MCF 10A (cell line): ENCODE measurements at regions not wholly inside any gene's neighbourhood (a gene's known extent, or its start where the extent isn't known, plus 50 kb on each side); places are given as distances from the start of the nearest gene placed in this dataset.
"Not testable (repeated sequence)": the region's sequence is repeated elsewhere in the genome, so short reads cannot be mapped to it uniquely, and the experiment has no call there.

Experiments
- BruUV-seq: library from RNA; stranded (reverse); fragments of 400-500 nt; replicated peaks from 2 replicates; lab custom pipeline; 2021; lab: Mats Ljungman, UMichigan
- CTCF ChIA-PET: fragments of 300-600 bp; sonication (Branson Sonifier 250); formaldehyde crosslinking; extraction: SDS; loops from one replicate; lab custom pipeline; 2021; ENCODE audit warnings: antibody characterized with exemption, inconsistent platforms; lab: Yijun Ruan, JAX
- POLR2A ChIA-PET: fragments of 300-600, 350-650 bp; sonication (Branson Sonifier 250); formaldehyde crosslinking; extraction: SDS; loops from one replicate; lab custom pipeline; 2020; ENCODE audit warnings: antibody characterized with exemption, inconsistent platforms; lab: Yijun Ruan, JAX
- DNase-seq: peaks from one replicate; pipeline ENCODE4 v3.0.0-alpha.2; 2018; ENCODE audit not compliant: unreplicated experiment
- H3K27ac Mint-ChIP-seq: one replicate; pipeline ENCODE4 v1.8.0; 2022; ENCODE audit warnings: mild to moderate bottlenecking, low read depth, mixed read lengths; ENCODE audit not compliant: unreplicated experiment
- H3K27me3 Mint-ChIP-seq: one replicate; pipeline ENCODE4 v1.8.0; 2022; ENCODE audit warnings: mixed read lengths; ENCODE audit not compliant: insufficient read depth, unreplicated experiment
- H3K36me3 Mint-ChIP-seq: one replicate; pipeline ENCODE4 v1.8.0; 2022; ENCODE audit warnings: mild to moderate bottlenecking, moderate library complexity, mixed read lengths; ENCODE audit not compliant: insufficient read depth, unreplicated experiment
- H3K4me1 Mint-ChIP-seq: one replicate; pipeline ENCODE4 v1.8.0; 2022; ENCODE audit warnings: mixed read lengths; ENCODE audit not compliant: insufficient read depth, unreplicated experiment
- H3K4me3 Mint-ChIP-seq: one replicate; pipeline ENCODE4 v1.8.0; 2022; ENCODE audit warnings: mild to moderate bottlenecking, moderate library complexity, mixed read lengths; ENCODE audit not compliant: unreplicated experiment
- H3K9me3 Mint-ChIP-seq: one replicate; pipeline ENCODE4 v1.8.0; 2022; ENCODE audit warnings: mixed read lengths; ENCODE audit not compliant: unreplicated experiment
- CTCF ChIP-seq: fragments of 200-600 bp; IDR thresholded peaks from one replicate; pipeline ENCODE4 v1.8.0; 2022; ENCODE audit warnings: antibody characterized with exemption, mild to moderate bottlenecking; ENCODE audit not compliant: unreplicated experiment
- intact Hi-C: fragments of 100-400 bp; cut with micrococcal nuclease; formaldehyde crosslinking; loops from 2 replicates; pipeline ENCODE4 v1.14.1; 2022

GRCh38 chr1:229007701-229008100 lies 263.2 kb upstream of the RAB4A start:
- Mint-ChIP-seq H3K4me3 (no peak overlapping the region), H3K4me1 (peaks cover 13% of the 10 kb centered on the region), H3K9me3 (no peaks in the 10 kb centered on the region), H3K27ac (no peak overlapping the region), H3K36me3 (no peaks in the 10 kb centered on the region), H3K27me3 (no peaks in the 10 kb centered on the region)
- POLR2A ChIA-PET: interaction anchor here (0.7 to 2.3 kb wide), 7 partner anchors 8 to 982 kb away, joined by 3 to 9 read pairs (median 3); no protein-coding TSS in a partner anchor
- DNase-seq: no peak
- intact Hi-C loops: loop anchor here (5.0 to 10.0 kb wide), 2 partner anchors 147 to 220 kb away; no protein-coding TSS in a partner anchor
- no peak for TF ChIP-seq CTCF
- CTCF ChIA-PET: interaction anchor here (1.3 to 2.7 kb wide), 3 partner anchors 11 to 317 kb away, joined by 3 to 11 read pairs (median 4); no protein-coding TSS in a partner anchor
- BruUV-seq: no TSS peak

DNA sequence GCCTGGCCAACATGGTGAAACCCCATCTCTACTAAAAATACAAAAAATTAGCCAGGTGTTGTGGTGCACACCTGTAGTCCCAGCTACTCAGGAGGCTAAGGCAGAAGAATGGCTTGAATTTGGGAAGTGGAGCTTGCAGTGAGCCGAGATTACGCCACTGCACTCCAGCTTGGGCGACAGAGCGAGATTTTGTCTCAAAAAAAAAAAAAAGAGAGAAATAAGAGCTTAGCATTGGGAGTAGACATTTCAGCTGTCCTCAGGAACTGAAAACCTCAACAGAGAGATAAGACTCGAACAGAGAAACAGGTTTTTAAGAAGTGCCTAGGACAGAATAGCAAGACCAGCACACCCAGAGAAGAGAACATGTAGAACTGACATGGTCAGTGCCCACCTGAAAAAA lies 262.6 kb upstream of the RAB4A start:
- peaks cover 13% of the 10 kb centered on the region for H3K4me1 Mint-ChIP-seq
- not testable (repeated sequence) for BruUV-seq, DNase-seq, H3K9me3 Mint-ChIP-seq, H3K4me3 Mint-ChIP-seq, H3K27me3 Mint-ChIP-seq, H3K36me3 Mint-ChIP-seq, H3K27ac Mint-ChIP-seq
- intact Hi-C loops: loop anchor here (5.0 to 10.0 kb wide), 2 partner anchors 146 to 219 kb away; no protein-coding TSS in a partner anchor
- CTCF ChIA-PET: interaction anchor here (1.1 to 2.7 kb wide), 3 partner anchors 11 to 247 kb away, joined by 3 to 11 read pairs (median 3); no protein-coding TSS in a partner anchor
- POLR2A ChIA-PET: interaction anchor here (0.7 to 2.0 kb wide), 3 partner anchors 11 to 981 kb away, joined by 3 to 6 read pairs (median 3); no protein-coding TSS in a partner anchor

GRCh38 chr1:229011022-229011421 lies 259.9 kb upstream of the RAB4A start:
- no peak for TF ChIP-seq CTCF
- Mint-ChIP-seq H3K4me1 (peaks cover 10% of the 10 kb centered on the region), H3K4me3 (no peak overlapping the region), H3K27ac (no peak overlapping the region), H3K9me3 (no peaks in the 10 kb centered on the region), H3K27me3 (peaks cover 14% of the 10 kb centered on the region), H3K36me3 (no peaks in the 10 kb centered on the region)
- no peak for DNase-seq
- BruUV-seq: no TSS peak
- CTCF ChIA-PET: interaction anchor here (0.6 to 1.3 kb wide), 3 partner anchors 9 to 215 kb away, joined by 3 to 4 read pairs (median 3); no protein-coding TSS in a partner anchor
- intact Hi-C loops: no loop called here
- POLR2A ChIA-PET: interaction anchor here (1.0 to 1.2 kb wide), 2 partner anchors 14 to 162 kb away, joined by 3 read pairs; no protein-coding TSS in a partner anchor

- CTCF ChIA-PET: no interaction called here
- Mint-ChIP-seq H3K36me3 (no peaks in the 10 kb centered on the region), H3K4me3 (no peak overlapping the region), H3K27me3 (peaks cover 28% of the 10 kb centered on the region), H3K27ac (no peak overlapping the region), H3K9me3 (no peaks in the 10 kb centered on the region), H3K4me1 (no peaks in the 10 kb centered on the region)
- intact Hi-C loops: no loop called here
- no peak for TF ChIP-seq CTCF
- POLR2A ChIA-PET: interaction anchor here (0.6 kb wide), 1 partner anchor 141 kb away, joined by 3 read pairs; no protein-coding TSS in a partner anchor
- DNase-seq: no peak
- no TSS peak for BruUV-seq
Observed at GRCh38 chr1:229012823-229013222, 258.1 kb upstream of the RAB4A start.
